ENCODE measurements at regions not wholly inside any gene's neighbourhood (a gene's known extent, or its start where the extent isn't known, plus 50 kb on each side); places are given as distances from the start of the nearest gene placed in this dataset.
A peak's percentile ranks its signal among the peaks of the same experiment; 100 is the strongest.

DNA sequence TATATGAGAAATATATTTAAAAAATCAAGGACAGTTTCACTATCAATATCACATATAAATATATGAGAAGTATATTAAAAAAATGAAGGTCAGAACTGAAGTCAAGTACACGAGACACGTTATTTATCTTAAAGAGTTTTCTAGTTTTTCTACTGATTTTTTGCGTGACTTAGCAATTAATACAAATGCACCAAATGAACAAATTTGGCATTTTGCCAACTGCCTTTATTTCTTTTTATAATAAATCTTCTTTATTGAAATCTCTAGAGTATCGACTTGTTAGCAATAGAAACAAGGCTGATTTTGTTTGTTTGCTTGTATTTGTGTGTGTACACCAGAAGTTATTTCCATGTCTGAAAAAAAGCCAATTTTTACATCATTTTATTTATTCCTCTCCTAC is 1684.7 kb upstream of the RAG2 start:
- H2AFZ ChIP-seq (ENCODE audit: low read depth, low read length), result no peak overlapping the region
- no peaks in the 10 kb centered on the region for H3K27me3 ChIP-seq (ENCODE audit: insufficient read depth, low read length)
- H3K4me1 ChIP-seq (ENCODE audit: insufficient read depth, low read length), result no peaks in the 10 kb centered on the region
- H3K36me3 ChIP-seq (ENCODE audit: insufficient read depth, low read length), result no peaks in the 10 kb centered on the region
- no peaks in the 10 kb centered on the region for H3K79me2 ChIP-seq (ENCODE audit: insufficient read depth, low read length)
- H3K4me2 ChIP-seq (ENCODE audit: low read length), result no peak overlapping the region
- H3K9me3 ChIP-seq (ENCODE audit: insufficient read depth, low read depth, low read length), result no peaks in the 10 kb centered on the region
- no peak for FAIRE-seq
- Mint-ChIP-seq H3K4me3 (ENCODE audit: unreplicated experiment) (no peak overlapping the region), H3K27me3 (ENCODE audit: low read depth, unreplicated experiment) (no peaks in the 10 kb centered on the region), H3K9me3 (ENCODE audit: unreplicated experiment) (no peaks in the 10 kb centered on the region), H3K27ac (ENCODE audit: unreplicated experiment) (no peak overlapping the region), H3K4me1 (ENCODE audit: low read depth, unreplicated experiment) (no peaks in the 10 kb centered on the region), H3K36me3 (ENCODE audit: low read depth, unreplicated experiment) (no peaks in the 10 kb centered on the region)
- H3K9ac ChIP-seq (ENCODE audit: low read length), result no peak overlapping the region
- TF ChIP-seq EZH2 (IDR thresholded peaks at IDR 0.05; ENCODE audit: insufficient read depth, low read length), result no peak
- TF ChIP-seq, protein P1, sequence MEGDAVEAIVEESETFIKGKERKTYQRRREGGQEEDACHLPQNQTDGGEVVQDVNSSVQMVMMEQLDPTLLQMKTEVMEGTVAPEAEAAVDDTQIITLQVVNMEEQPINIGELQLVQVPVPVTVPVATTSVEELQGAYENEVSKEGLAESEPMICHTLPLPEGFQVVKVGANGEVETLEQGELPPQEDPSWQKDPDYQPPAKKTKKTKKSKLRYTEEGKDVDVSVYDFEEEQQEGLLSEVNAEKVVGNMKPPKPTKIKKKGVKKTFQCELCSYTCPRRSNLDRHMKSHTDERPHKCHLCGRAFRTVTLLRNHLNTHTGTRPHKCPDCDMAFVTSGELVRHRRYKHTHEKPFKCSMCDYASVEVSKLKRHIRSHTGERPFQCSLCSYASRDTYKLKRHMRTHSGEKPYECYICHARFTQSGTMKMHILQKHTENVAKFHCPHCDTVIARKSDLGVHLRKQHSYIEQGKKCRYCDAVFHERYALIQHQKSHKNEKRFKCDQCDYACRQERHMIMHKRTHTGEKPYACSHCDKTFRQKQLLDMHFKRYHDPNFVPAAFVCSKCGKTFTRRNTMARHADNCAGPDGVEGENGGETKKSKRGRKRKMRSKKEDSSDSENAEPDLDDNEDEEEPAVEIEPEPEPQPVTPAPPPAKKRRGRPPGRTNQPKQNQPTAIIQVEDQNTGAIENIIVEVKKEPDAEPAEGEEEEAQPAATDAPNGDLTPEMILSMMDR (IDR thresholded peaks at IDR 0.05; ENCODE audit: insufficient read depth, low read depth, low read length), result no peak
- H3K27ac ChIP-seq (ENCODE audit: low read depth, low read length), result no peak overlapping the region
- no peak overlapping the region for H3K4me3 ChIP-seq (ENCODE audit: insufficient read depth, low read depth, low read length)
- no peak for DNase-seq (ENCODE audit: low read depth)
- no peaks in the 10 kb centered on the region for H4K20me1 ChIP-seq (ENCODE audit: insufficient read depth, low read length)

DNA sequence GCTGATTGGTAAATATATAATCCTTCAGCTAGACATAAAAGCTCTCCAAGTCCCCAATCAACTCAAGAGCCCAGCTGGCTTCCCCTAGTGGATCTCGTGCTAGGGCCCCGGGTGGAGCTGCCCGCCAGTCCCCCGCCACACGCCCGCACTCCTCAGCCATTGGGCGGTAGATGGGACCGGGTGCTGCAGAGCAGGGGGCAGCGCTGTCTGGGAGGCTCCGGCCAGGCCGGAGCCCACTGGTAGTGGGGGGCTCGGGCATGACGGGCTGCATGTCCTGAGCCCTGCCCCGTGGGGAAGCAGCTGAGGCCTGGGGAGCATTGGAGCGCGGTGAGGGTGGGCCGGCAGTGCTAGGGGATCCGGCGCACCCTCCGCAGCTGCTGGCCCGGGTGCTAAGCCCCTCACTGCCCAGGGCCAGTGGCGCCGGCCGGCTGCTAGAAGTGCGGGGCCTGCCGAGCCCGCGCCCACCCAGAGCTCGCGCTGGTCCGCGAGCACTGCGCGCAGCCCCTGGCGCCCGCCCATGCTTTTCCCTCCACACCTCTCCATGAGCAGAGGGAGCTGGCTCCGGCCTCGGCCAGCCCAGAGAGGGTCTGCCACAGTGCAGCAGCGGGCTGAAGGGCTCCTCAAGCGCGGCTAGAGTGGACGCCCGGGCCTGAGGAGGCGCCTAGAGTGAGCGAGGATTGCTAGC is 1680.6 kb upstream of the RAG2 start:
- H3K9me3 Mint-ChIP-seq (ENCODE audit: unreplicated experiment), result no peaks in the 10 kb centered on the region

DNA sequence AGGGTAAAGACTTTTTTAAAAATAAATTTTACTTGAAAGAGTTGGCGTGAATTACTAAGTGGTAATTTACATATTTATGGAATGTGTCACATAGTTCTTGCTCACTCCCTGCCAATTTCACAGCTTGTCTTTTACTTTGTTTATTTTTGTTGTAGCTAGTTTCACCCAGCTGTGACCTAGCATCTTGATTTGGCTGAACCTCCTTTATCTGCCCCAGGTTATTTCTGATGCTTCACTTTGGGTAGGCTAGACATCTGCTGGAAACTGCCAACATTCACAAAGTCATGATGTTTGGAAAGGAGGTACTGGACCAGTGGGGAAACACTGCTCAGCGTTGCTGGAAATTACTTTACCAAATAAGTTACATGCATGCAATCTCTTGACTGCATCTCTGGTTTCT is 1676.0 kb upstream of the RAG2 start:
- H3K36me3 ChIP-seq (ENCODE audit: insufficient read depth, low read length), result no peaks in the 10 kb centered on the region
- no peak for TF ChIP-seq EZH2 (IDR thresholded peaks at IDR 0.05; ENCODE audit: insufficient read depth, low read length)
- TF ChIP-seq, protein P1 (IDR thresholded peaks at IDR 0.05; ENCODE audit: insufficient read depth, low read depth, low read length), result no peak
- no peaks in the 10 kb centered on the region for H3K4me1 ChIP-seq (ENCODE audit: insufficient read depth, low read length)
- FAIRE-seq (no peak), DNase-seq (ENCODE audit: low read depth) (peak; percentile 63)
- Mint-ChIP-seq H3K9me3 (ENCODE audit: unreplicated experiment) (peaks cover 8% of the 10 kb centered on the region), H3K27ac (ENCODE audit: unreplicated experiment) (no peak overlapping the region), H3K4me3 (ENCODE audit: unreplicated experiment) (no peak overlapping the region), H3K36me3 (ENCODE audit: low read depth, unreplicated experiment) (no peaks in the 10 kb centered on the region), H3K27me3 (ENCODE audit: low read depth, unreplicated experiment) (no peaks in the 10 kb centered on the region), H3K4me1 (ENCODE audit: low read depth, unreplicated experiment) (no peaks in the 10 kb centered on the region)
- H2AFZ ChIP-seq (ENCODE audit: low read depth, low read length), result no peak overlapping the region
- H3K4me3 ChIP-seq (ENCODE audit: insufficient read depth, low read depth, low read length), result no peak overlapping the region
- H3K27ac ChIP-seq (ENCODE audit: low read depth, low read length), result no peak overlapping the region
- no peaks in the 10 kb centered on the region for H3K27me3 ChIP-seq (ENCODE audit: insufficient read depth, low read length)
- H3K9me3 ChIP-seq (ENCODE audit: insufficient read depth, low read depth, low read length), result no peaks in the 10 kb centered on the region
- no peak overlapping the region for H3K9ac ChIP-seq (ENCODE audit: low read length)
- H4K20me1 ChIP-seq (ENCODE audit: insufficient read depth, low read length), result no peaks in the 10 kb centered on the region
- no peak overlapping the region for H3K4me2 ChIP-seq (ENCODE audit: low read length)
- H3K79me2 ChIP-seq (ENCODE audit: insufficient read depth, low read length), result no peaks in the 10 kb centered on the region

More for the DNA sequence above, 1680.6 kb upstream of the RAG2 start:
- Histone ChIP-seq H3K79me2 (ENCODE audit: insufficient read depth, low read length) (no peaks in the 10 kb centered on the region), H3K27me3 (ENCODE audit: insufficient read depth, low read length) (no peaks in the 10 kb centered on the region), H3K4me1 (ENCODE audit: insufficient read depth, low read length) (no peaks in the 10 kb centered on the region), H3K9ac (ENCODE audit: low read length) (no peak overlapping the region), H3K36me3 (ENCODE audit: insufficient read depth, low read length) (no peaks in the 10 kb centered on the region), H4K20me1 (ENCODE audit: insufficient read depth, low read length) (no peaks in the 10 kb centered on the region), H3K4me3 (ENCODE audit: insufficient read depth, low read depth, low read length) (no peak overlapping the region), H3K27ac (ENCODE audit: low read depth, low read length) (no peak overlapping the region), H2AFZ (ENCODE audit: low read depth, low read length) (no peak overlapping the region), H3K4me2 (ENCODE audit: low read length) (no peak overlapping the region), H3K9me3 (ENCODE audit: insufficient read depth, low read depth, low read length) (no peaks in the 10 kb centered on the region)
- FAIRE-seq (no peak), DNase-seq (ENCODE audit: low read depth) (no peak)
- Mint-ChIP-seq H3K36me3 (ENCODE audit: low read depth, unreplicated experiment) (no peaks in the 10 kb centered on the region), H3K4me3 (ENCODE audit: unreplicated experiment) (no peak overlapping the region), H3K27me3 (ENCODE audit: low read depth, unreplicated experiment) (no peaks in the 10 kb centered on the region), H3K4me1 (ENCODE audit: low read depth, unreplicated experiment) (no peaks in the 10 kb centered on the region), H3K27ac (ENCODE audit: unreplicated experiment) (no peak overlapping the region)
- TF ChIP-seq EZH2 (IDR thresholded peaks at IDR 0.05; ENCODE audit: insufficient read depth, low read length), result no peak
- TF ChIP-seq, protein P1 (IDR thresholded peaks at IDR 0.05; ENCODE audit: insufficient read depth, low read depth, low read length), result no peak
